GM12874 (cell line): ENCODE measurements at regions not wholly inside any gene's neighbourhood (a gene's known extent, or its start where the extent isn't known, plus 50 kb on each side); places are given as distances from the start of the nearest gene placed in this dataset.

Experiments used
- TF ChIP-seq, protein P1 (sequence below): IDR thresholded peaks from 2 replicates; pipeline ENCODE4 v1.5.1; 2011; ENCODE audit warnings: low read depth, mild to moderate bottlenecking, control low read depth, low read length, moderate library complexity; ENCODE audit not compliant: insufficient read depth

GRCh38 chr12:89827592-89827991 lies 119.0 kb upstream of the ATP2B1 start:
- TF ChIP-seq, protein P1, sequence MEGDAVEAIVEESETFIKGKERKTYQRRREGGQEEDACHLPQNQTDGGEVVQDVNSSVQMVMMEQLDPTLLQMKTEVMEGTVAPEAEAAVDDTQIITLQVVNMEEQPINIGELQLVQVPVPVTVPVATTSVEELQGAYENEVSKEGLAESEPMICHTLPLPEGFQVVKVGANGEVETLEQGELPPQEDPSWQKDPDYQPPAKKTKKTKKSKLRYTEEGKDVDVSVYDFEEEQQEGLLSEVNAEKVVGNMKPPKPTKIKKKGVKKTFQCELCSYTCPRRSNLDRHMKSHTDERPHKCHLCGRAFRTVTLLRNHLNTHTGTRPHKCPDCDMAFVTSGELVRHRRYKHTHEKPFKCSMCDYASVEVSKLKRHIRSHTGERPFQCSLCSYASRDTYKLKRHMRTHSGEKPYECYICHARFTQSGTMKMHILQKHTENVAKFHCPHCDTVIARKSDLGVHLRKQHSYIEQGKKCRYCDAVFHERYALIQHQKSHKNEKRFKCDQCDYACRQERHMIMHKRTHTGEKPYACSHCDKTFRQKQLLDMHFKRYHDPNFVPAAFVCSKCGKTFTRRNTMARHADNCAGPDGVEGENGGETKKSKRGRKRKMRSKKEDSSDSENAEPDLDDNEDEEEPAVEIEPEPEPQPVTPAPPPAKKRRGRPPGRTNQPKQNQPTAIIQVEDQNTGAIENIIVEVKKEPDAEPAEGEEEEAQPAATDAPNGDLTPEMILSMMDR: no peak

GRCh38 chr12:89826468-89826867 lies 117.8 kb upstream of the ATP2B1 start:
- TF ChIP-seq, protein P1: no peak

DNA sequence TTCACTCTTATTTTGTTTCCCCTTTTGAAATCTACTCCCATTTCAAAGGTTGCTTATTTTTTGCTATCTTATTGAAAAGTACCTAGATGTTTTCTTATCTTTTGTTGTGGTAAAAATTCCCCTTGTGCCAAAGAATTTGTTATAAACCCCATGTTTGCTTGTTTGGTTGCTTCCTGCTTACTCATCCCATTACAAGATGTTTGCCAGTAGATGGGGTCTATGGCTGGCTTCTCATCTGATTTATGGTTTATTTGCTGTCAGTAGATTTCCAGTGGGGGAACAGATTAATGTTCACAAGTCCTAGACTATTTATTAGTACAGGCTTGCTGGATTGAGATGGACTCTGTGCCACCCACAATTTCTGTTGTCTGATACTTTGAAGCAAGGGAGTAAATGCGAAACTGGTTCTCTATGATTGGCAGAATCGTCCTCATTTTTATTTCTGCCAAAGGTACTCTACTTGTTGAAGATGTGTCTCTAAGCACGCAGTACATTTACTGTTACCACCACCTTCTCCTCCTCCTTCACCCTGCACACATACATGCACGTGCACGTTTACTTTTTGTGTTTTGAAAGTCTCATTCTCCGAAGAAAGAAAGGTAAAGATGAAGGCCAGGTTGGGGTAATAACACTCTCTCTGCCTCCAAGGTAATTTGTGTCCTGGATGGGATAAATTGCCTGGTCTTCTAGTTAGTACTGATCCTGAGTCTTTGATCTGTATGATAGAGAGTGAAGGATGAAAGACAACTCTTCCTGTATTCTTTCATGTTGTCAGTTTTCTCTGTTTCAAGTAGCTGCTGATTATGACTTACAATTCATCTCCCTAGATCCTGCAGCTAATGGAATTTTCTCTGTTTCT lies 117.2 kb upstream of the ATP2B1 start:
- TF ChIP-seq, protein P1: no peak

DNA sequence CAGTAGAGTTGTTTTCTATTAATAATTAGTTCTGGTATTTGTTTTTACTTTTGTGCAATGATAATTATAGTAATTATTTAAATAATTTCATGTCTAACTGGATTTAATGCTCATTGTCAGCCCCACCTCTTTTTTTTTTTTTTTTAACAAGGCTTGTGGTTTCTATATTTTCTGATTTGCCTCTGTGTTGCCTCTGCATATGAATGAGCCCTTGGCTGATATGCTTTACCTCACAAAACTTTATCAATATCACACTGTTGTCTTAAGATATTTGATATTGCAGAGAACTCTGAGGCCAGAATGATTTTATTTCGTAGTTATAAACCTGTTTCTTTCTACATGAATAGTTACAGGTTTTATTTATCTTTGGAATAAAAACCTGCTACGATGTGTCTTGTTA lies 116.2 kb upstream of the ATP2B1 start:
- TF ChIP-seq, protein P1: no peak

GRCh38 chr12:89821896-89822295 lies 113.3 kb upstream of the ATP2B1 start:
- TF ChIP-seq, protein P1: no peak

- TF ChIP-seq, protein P1: no peak
Measured at GRCh38 chr12:89817501-89818226, 109.0 kb upstream of the ATP2B1 start.

- TF ChIP-seq, protein P1: no peak
Measured at GRCh38 chr12:89815225-89815624, 106.6 kb upstream of the ATP2B1 start.
